ENCODE measurements at regions not wholly inside any gene's neighbourhood (a gene's known extent, or its start where the extent isn't known, plus 50 kb on each side); places are given as distances from the start of the nearest gene placed in this dataset.

DNA sequence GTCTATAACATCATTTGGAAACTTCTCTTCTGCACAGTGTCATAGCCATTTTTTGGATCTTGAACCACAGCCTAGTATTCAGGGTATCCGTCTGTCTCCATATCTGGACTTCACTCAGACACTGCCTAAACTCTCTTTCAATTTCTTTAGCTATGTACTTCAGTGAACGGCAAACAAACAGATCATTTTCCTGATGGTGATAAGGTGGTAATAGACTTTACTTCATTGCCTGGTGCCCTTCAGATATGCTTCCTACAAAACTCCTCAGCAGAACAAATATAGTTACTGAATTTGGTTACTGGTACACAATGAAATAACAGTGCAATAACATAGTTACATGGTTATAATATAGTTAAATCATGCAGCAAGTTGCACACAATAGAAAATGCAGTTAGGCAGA, 348.2 kb downstream of the ZSWIM6 start:
- TF ChIP-seq, protein P1, sequence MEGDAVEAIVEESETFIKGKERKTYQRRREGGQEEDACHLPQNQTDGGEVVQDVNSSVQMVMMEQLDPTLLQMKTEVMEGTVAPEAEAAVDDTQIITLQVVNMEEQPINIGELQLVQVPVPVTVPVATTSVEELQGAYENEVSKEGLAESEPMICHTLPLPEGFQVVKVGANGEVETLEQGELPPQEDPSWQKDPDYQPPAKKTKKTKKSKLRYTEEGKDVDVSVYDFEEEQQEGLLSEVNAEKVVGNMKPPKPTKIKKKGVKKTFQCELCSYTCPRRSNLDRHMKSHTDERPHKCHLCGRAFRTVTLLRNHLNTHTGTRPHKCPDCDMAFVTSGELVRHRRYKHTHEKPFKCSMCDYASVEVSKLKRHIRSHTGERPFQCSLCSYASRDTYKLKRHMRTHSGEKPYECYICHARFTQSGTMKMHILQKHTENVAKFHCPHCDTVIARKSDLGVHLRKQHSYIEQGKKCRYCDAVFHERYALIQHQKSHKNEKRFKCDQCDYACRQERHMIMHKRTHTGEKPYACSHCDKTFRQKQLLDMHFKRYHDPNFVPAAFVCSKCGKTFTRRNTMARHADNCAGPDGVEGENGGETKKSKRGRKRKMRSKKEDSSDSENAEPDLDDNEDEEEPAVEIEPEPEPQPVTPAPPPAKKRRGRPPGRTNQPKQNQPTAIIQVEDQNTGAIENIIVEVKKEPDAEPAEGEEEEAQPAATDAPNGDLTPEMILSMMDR (IDR thresholded peaks at IDR 0.05; ENCODE audit: borderline replicate concordance, extremely low read depth, low read length, poor library complexity, severe bottlenecking) = no peak
- no peak for TF ChIP-seq EZH2 (IDR thresholded peaks at IDR 0.05; ENCODE audit: borderline replicate concordance, low read depth, low read length, severe bottlenecking)
